GM21786 (cell line): ENCODE measurements at regions not wholly inside any gene's neighbourhood (a gene's known extent, or its start where the extent isn't known, plus 50 kb on each side); places are given as distances from the start of the nearest gene placed in this dataset.

ENCODE experiments used
- ATAC-seq: cut with Tn5 transposase; IDR thresholded peaks from one replicate; pipeline ENCODE4 v1.9.1; 2021; ENCODE audit not compliant: unreplicated experiment

- no peak for ATAC-seq
These were observed 135.9 kb upstream of the MBL2 start for GRCh38 chr10:52908478-52908877.

GRCh38 chr10:52906046-52906445 lies 133.5 kb upstream of the MBL2 start:
- no peak for ATAC-seq

- no peak for ATAC-seq
These were observed 130.9 kb upstream of the MBL2 start for GRCh38 chr10:52903397-52903938.

DNA sequence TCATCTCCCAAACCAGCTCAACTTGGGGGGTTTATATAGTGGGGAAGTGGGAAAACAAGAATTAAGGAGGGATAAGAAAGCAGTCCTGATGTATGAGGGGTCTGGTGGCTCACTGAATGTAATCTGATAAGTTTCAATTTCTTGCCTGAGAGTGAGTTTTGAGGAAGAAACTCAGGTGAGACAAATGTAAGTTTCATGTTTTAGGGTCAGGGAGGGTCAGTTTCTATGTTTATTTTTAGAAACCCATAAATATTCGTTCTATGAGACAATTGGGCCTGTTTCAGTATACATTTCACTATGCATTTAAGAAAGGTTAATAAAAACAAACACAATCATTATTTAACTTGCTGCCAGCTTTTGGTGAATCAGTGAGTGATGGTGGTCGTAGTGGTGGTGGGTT lies 128.0 kb upstream of the MBL2 start:
- ATAC-seq, result peak; percentile 92

DNA sequence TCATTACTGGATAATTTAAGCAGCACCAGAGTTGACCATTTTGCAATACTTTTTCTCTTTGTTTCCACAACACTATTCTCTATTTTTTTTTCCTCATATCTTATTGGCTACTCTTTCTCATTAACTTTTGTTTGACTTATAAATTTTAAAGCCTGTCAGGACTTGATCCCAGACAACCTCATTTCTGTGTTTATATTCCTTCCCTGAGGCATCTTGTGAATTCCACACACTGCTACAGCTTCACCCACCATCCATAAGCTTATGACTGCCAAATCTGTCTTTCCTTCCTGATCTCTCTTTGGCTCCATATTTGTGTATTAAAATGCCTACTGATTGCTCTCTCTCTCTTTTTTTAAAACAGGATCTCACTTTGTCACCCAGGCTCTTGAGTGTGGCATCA lies 124.6 kb upstream of the MBL2 start:
- ATAC-seq, result no peak

GRCh38 chr10:52895059-52895458 lies 122.5 kb upstream of the MBL2 start:
- no peak for ATAC-seq

- ATAC-seq, result no peak
These were observed 117.7 kb upstream of the MBL2 start for GRCh38 chr10:52890281-52890680.

GRCh38 chr10:52889611-52890010 lies 117.0 kb upstream of the MBL2 start:
- no peak for ATAC-seq

DNA sequence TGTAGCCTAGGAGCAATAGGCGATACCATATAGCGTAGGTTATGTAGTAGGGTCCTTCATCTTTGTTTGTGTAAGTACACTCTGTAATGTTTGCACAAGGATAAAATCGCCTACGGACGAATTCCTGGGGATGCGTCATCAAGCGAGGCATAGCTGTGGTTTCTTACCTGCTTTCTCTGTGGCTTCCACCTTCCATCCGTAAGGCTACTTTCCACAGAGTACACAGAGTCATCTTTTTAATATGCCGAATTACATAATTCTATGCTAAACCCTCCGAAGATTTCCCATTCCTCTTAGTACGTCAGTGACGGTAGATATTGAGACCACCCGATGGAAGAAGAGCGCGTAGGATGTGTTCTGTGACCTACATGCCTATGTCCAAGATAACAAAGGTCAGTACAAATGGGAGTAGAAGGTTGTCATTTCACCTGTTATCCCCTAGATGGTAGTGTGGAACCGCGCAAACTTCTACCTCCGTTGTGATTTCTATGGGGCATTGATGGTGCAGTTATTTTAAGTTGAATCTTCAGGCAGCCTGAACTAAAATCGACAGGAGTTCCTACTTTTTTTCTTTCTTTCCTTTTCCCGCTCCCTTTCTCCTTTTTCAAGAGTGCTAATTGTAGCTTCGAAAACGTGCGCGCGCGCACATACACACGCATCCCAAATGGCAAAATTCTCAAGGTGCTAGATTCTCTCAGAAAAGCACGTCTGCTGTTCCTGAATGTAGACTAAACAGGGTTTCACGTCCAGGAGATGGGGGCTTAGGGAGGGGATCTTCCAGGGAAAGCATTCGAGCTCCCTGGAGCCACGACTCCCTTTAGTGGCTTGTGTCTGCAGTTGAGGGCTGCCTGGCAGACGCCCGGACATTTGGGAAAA lies 111.7 kb upstream of the MBL2 start:
- ATAC-seq, result peak; percentile 97

- no peak for ATAC-seq
These were observed 106.7 kb upstream of the MBL2 start for GRCh38 chr10:52879091-52879807.

- no peak for ATAC-seq
These were observed 104.9 kb upstream of the MBL2 start for GRCh38 chr10:52877451-52877850.

DNA sequence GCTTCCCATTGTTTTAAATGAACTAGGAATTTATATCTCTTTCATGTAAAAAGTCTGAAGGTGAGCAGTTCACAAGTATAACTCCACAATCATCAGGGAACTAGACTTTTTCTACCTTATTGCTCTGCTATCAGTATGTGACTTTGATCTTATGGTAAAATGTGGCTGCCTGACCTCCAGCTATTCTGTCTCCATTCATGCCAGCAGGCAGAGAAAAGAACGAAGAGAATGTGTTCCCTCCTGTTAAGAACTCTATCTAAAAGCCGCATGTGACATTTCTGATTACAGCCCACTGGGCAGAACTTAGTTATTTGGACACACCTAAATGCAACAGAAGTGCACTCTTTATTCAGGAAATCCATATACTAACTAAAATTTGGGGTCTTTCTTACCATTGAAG lies 102.8 kb upstream of the MBL2 start:
- ATAC-seq, result no peak

GRCh38 chr10:52874581-52874980 lies 102.0 kb upstream of the MBL2 start:
- no peak for ATAC-seq

GRCh38 chr10:52871191-52871843 lies 98.7 kb upstream of the MBL2 start:
- ATAC-seq, result no peak

- ATAC-seq, result no peak
These were observed 98.0 kb upstream of the MBL2 start for GRCh38 chr10:52870562-52870961.

- ATAC-seq, result no peak
These were observed 97.3 kb upstream of the MBL2 start for GRCh38 chr10:52869864-52870263.

DNA sequence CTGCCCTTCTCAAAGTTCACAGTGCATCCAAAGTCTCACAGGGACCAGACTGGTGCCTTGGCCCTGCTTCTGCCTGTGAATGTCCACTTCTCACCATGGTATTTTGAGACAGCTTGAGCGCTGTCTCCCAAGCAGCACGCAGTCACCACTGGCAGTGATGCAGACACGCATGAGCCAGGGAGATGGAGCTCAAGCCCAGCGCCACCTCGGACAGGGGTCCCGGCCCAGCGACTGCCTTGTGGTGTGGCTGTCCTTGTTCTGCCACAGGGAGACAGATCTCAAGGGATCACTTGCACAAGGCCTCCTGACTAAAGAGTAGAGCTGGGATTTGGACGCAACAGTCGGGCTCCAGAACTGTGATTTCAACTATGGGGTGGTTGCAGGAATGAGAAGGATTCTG lies 92.6 kb upstream of the MBL2 start:
- ATAC-seq, result no peak

GRCh38 chr10:52864201-52865106 lies 91.9 kb upstream of the MBL2 start:
- peak; percentile 70 for ATAC-seq

DNA sequence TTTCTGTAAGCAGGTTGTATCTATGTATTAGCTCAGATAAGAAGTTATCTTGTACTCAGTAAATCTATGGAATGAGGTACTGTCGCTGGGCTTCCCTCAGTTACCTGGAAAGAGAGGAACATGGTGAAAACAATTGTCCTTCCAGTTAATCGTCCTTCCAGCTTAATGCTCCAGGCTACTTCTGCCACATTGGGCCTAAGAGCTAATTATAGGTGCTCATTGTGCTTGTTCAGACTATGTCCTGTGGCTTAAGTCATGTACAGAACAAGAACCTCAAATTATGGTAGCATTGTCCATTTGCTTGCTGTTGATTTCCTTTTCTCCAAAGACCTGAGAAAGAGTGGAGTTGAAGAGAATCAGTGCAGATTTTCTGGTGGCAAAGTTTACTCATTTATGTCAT lies 86.1 kb upstream of the MBL2 start:
- no peak for ATAC-seq

- ATAC-seq, result no peak
These were observed 83.2 kb upstream of the MBL2 start for GRCh38 chr10:52855546-52856325.
